Mesenchymal stem cell (in vitro differentiated cells and primary cell): ENCODE measurements at regions not wholly inside any gene's neighbourhood (a gene's known extent, or its start where the extent isn't known, plus 50 kb on each side); places are given as distances from the start of the nearest gene placed in this dataset.

Experiments
- DNase-seq: peaks from one replicate; pipeline ENCODE4 v3.0.0-alpha.2; 2013
- H2AFZ ChIP-seq: one replicate; pipeline ENCODE4 v1.6.1; 2013; ENCODE audit warnings: low read depth, mild to moderate bottlenecking, control low read depth, inconsistent platforms, low read length, moderate library complexity
- H2AK5ac ChIP-seq: 2 replicates; pipeline ENCODE4 v1.6.1; 2013; ENCODE audit warnings: low read length, moderate library complexity, mild to moderate bottlenecking, inconsistent platforms; ENCODE audit not compliant: severe bottlenecking
- H2BK120ac ChIP-seq: one replicate; pipeline ENCODE4 v1.6.1; 2013; ENCODE audit warnings: low read depth, mild to moderate bottlenecking, inconsistent platforms, low read length, moderate library complexity
- H2BK12ac ChIP-seq, 2 experiments: one replicate each; pipeline ENCODE4 v1.6.1; 2013; ENCODE audit warnings: inconsistent platforms in 2 of 2, low read length in 2 of 2, mild to moderate bottlenecking in 2 of 2, moderate library complexity in 2 of 2, control low read depth in 1 of 2
- H2BK15ac ChIP-seq: one replicate; pipeline ENCODE4 v1.6.1; 2013; ENCODE audit warnings: mild to moderate bottlenecking, low read depth, inconsistent platforms; ENCODE audit not compliant: poor library complexity, severe bottlenecking
- H2BK5ac ChIP-seq: 2 replicates; pipeline ENCODE4 v1.6.1; 2013; ENCODE audit warnings: low read depth, mild to moderate bottlenecking, low read length, control low read depth, inconsistent platforms; ENCODE audit not compliant: poor library complexity, severe bottlenecking
- H3K14ac ChIP-seq, 2 experiments: one replicate each; pipeline ENCODE4 v1.6.1; 2013; ENCODE audit warnings: inconsistent platforms in 2 of 2, low read length in 2 of 2, control low read depth in 1 of 2, mild to moderate bottlenecking in 1 of 2, moderate library complexity in 1 of 2
- H3K18ac ChIP-seq, 2 experiments: one replicate each; pipeline ENCODE4 v1.6.1; 2013; ENCODE audit warnings: inconsistent platforms in 2 of 2, low read length in 2 of 2, control low read depth in 1 of 2, low read depth in 1 of 2, mild to moderate bottlenecking in 1 of 2
- H3K23ac ChIP-seq, 2 experiments: one replicate each; pipeline ENCODE4 v1.6.1; 2013; ENCODE audit warnings: inconsistent platforms in 2 of 2, low read length in 2 of 2, mild to moderate bottlenecking in 2 of 2, moderate library complexity in 2 of 2, control low read depth in 1 of 2
- H3K27ac ChIP-seq: 2 replicates; pipeline ENCODE4 v1.5.1; 2013; ENCODE audit warnings: mild to moderate bottlenecking, moderate library complexity, low read length, control low read depth, inconsistent platforms; ENCODE audit not compliant: poor library complexity, severe bottlenecking
- H3K27me3 ChIP-seq, 2 experiments: 2 replicates each; pipeline versions ENCODE4 v1.6.1 to v1.7.0; 2013; ENCODE audit warnings: low read length in 2 of 2, mild to moderate bottlenecking in 2 of 2, moderate library complexity in 2 of 2, control low read depth in 1 of 2, inconsistent platforms in 1 of 2; ENCODE audit not compliant: control insufficient read depth in 1 of 2, insufficient read depth in 1 of 2
- H3K36me3 ChIP-seq, 2 experiments: 2 replicates each; pipeline versions ENCODE4 v1.6.1 to v1.7.0; 2013; ENCODE audit warnings: low read length in 2 of 2, control low read depth in 1 of 2, inconsistent platforms in 1 of 2, low read depth in 1 of 2, mild to moderate bottlenecking in 1 of 2; ENCODE audit not compliant: insufficient read depth in 2 of 2, control insufficient read depth in 1 of 2
- H3K4ac ChIP-seq, 2 experiments: one replicate each; pipeline ENCODE4 v1.6.1; 2013; ENCODE audit warnings: inconsistent platforms in 2 of 2, low read length in 2 of 2, mild to moderate bottlenecking in 2 of 2, moderate library complexity in 2 of 2, control low read depth in 1 of 2, low read depth in 1 of 2
- H3K4me1 ChIP-seq: 2 replicates; pipeline ENCODE4 v1.6.1; 2013; ENCODE audit warnings: low read depth, low read length, control low read depth; ENCODE audit not compliant: control insufficient read depth, insufficient read depth
- H3K4me2 ChIP-seq: 2 replicates; pipeline ENCODE4 v1.6.1; 2013; ENCODE audit warnings: low read length, mild to moderate bottlenecking, inconsistent platforms; ENCODE audit not compliant: poor library complexity, severe bottlenecking
- H3K4me3 ChIP-seq, 2 experiments: 2 replicates each; pipeline versions ENCODE4 v1.5.1 to v1.7.0; 2013; ENCODE audit warnings: low read length in 2 of 2, mild to moderate bottlenecking in 2 of 2, control low read depth in 1 of 2, low read depth in 1 of 2; ENCODE audit not compliant: insufficient read depth in 1 of 2
- H3K79me1 ChIP-seq: replicated peaks from 2 replicates; pipeline ENCODE4 v1.6.1; 2013; ENCODE audit warnings: mild to moderate bottlenecking, control low read depth, low read length, inconsistent platforms; ENCODE audit not compliant: poor library complexity, severe bottlenecking
- H3K9ac ChIP-seq: 2 replicates; pipeline ENCODE4 v1.7.0; 2013; ENCODE audit warnings: mild to moderate bottlenecking, low read length, moderate library complexity
- H3K9me3 ChIP-seq: 2 replicates; pipeline ENCODE4 v1.7.0; 2013; ENCODE audit warnings: mild to moderate bottlenecking, low read length; ENCODE audit not compliant: control insufficient read depth
- H4K8ac ChIP-seq: one replicate; pipeline ENCODE4 v1.6.1; 2013; ENCODE audit warnings: inconsistent platforms, mild to moderate bottlenecking, low read length, moderate library complexity
- H4K91ac ChIP-seq: one replicate; pipeline ENCODE4 v1.6.1; 2013; ENCODE audit warnings: mild to moderate bottlenecking, low read length, inconsistent platforms
- WGBS: methylation state at CpG from one replicate; pipeline ENCODE4 v1.1.7; 2013; ENCODE audit warnings: mixed read lengths; 5-methylcytosine and 5-hydroxymethylcytosine counted together

- Histone ChIP-seq H2BK15ac (no peak overlapping the region), H3K4me2 (no peak overlapping the region), H4K8ac (no peak overlapping the region), H2AFZ (no peak overlapping the region), H2BK12ac (no peak overlapping the region), H3K4ac (no peak overlapping the region), H2BK120ac (no peak overlapping the region), H3K4me3 (no peak overlapping the region), H3K36me3 (no peaks in the 10 kb centered on the region), H3K79me1 (no peaks in the 10 kb centered on the region), H3K9ac (no peak overlapping the region), H4K91ac (no peak overlapping the region), H3K27me3 (no peaks in the 10 kb centered on the region), H3K18ac (no peak overlapping the region), H3K23ac (no peak overlapping the region), H3K4me1 (no peaks in the 10 kb centered on the region), H3K27ac (no peak overlapping the region), H3K9me3 (no peaks in the 10 kb centered on the region), H2BK5ac (no peak overlapping the region), H3K14ac (no peak overlapping the region), H2AK5ac (no peak overlapping the region)
- DNase-seq, result no peak
- WGBS, result no CpG with 5 or more reads among the region's 1 CpG
Measured at GRCh38 chr3:177429079-177429478, 231.8 kb upstream of the TBL1XR1 start.

GRCh38 chr3:177429771-177430170 is 232.5 kb upstream of the TBL1XR1 start:
- Histone ChIP-seq H3K79me1 (no peaks in the 10 kb centered on the region), H2BK12ac (no peak overlapping the region), H3K18ac (no peak overlapping the region), H2BK15ac (no peak overlapping the region), H3K27ac (no peak overlapping the region), H2AK5ac (no peak overlapping the region), H3K4me2 (no peak overlapping the region), H3K23ac (no peak overlapping the region), H3K4me3 (no peak overlapping the region), H3K14ac (no peak overlapping the region), H3K27me3 (no peaks in the 10 kb centered on the region), H2BK5ac (no peak overlapping the region), H3K36me3 (no peaks in the 10 kb centered on the region), H4K8ac (no peak overlapping the region), H3K4me1 (no peaks in the 10 kb centered on the region), H4K91ac (no peak overlapping the region), H2BK120ac (no peak overlapping the region), H3K9ac (no peak overlapping the region), H3K4ac (no peak overlapping the region), H2AFZ (no peak overlapping the region), H3K9me3 (no peaks in the 10 kb centered on the region)
- DNase-seq, result no peak
- WGBS, result 43% methylated on average over 1 of the region's 2 CpGs

DNA sequence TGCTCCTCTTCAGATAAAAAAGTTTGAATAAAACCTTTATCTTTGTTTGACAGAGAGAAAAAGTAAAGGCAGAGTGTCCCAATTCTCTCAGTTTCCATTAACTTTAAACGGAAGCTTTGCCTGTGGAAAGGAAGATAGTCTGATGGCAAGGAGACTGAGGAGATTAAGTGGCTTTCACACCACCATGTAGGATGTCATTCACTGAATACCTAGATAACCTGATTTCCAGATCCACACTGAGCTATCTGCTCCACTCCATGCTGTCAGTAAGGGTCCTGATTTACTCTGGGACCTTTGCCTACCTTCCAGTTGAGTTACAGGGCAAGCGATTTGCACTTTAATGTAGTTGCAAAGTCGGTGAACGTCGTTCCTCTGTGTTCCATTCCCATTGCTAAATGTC is 233.4 kb upstream of the TBL1XR1 start:
- no peak overlapping the region for H4K91ac ChIP-seq
- H3K27me3 ChIP-seq, result no peaks in the 10 kb centered on the region
- H2BK12ac ChIP-seq, result no peak overlapping the region
- H3K23ac ChIP-seq, result no peak overlapping the region
- no peaks in the 10 kb centered on the region for H3K36me3 ChIP-seq
- H2BK5ac ChIP-seq, result no peak overlapping the region
- H3K4me1 ChIP-seq, result no peaks in the 10 kb centered on the region
- no peaks in the 10 kb centered on the region for H3K9me3 ChIP-seq
- 40% methylated on average over 2 of the region's 5 CpGs for WGBS
- H3K18ac ChIP-seq, result no peak overlapping the region
- no peaks in the 10 kb centered on the region for H3K79me1 ChIP-seq
- no peak overlapping the region for H3K27ac ChIP-seq
- H2AK5ac ChIP-seq, result no peak overlapping the region
- DNase-seq, result no peak
- H2BK120ac ChIP-seq, result no peak overlapping the region
- no peak overlapping the region for H3K14ac ChIP-seq
- no peak overlapping the region for H2AFZ ChIP-seq
- H3K4ac ChIP-seq, result no peak overlapping the region
- no peak overlapping the region for H3K4me3 ChIP-seq
- no peak overlapping the region for H3K9ac ChIP-seq
- no peak overlapping the region for H3K4me2 ChIP-seq
- no peak overlapping the region for H4K8ac ChIP-seq
- no peak overlapping the region for H2BK15ac ChIP-seq

- Histone ChIP-seq H4K8ac (no peak overlapping the region), H3K4me3 (no peak overlapping the region), H3K9ac (no peak overlapping the region), H3K4me1 (no peaks in the 10 kb centered on the region), H2BK12ac (no peak overlapping the region), H3K27me3 (no peaks in the 10 kb centered on the region), H2BK15ac (no peak overlapping the region), H3K79me1 (no peaks in the 10 kb centered on the region), H2AFZ (no peak overlapping the region), H2BK5ac (no peak overlapping the region), H4K91ac (no peak overlapping the region), H3K4ac (no peak overlapping the region), H3K27ac (no peak overlapping the region), H3K18ac (no peak overlapping the region), H3K23ac (no peak overlapping the region), H3K36me3 (no peaks in the 10 kb centered on the region), H3K4me2 (no peak overlapping the region), H2BK120ac (no peak overlapping the region), H3K14ac (no peak overlapping the region), H3K9me3 (no peaks in the 10 kb centered on the region), H2AK5ac (no peak overlapping the region)
- no peak for DNase-seq
- WGBS, result 56% methylated on average over 3 of the region's 7 CpGs
Measured at GRCh38 chr3:177431525-177432176, 234.4 kb upstream of the TBL1XR1 start.
